Activated naive CD8-positive, alpha-beta T cell treated with anti-CD3 and anti-CD28 coated beads, Interleukin-2, amount 10 ng/mL, durations not matched to agents 7 days and 5 days (primary cell): ENCODE measurements at regions not wholly inside any gene's neighbourhood (a gene's known extent, or its start where the extent isn't known, plus 50 kb on each side); places are given as distances from the start of the nearest gene placed in this dataset.
"Not testable (repeated sequence)": the region's sequence is repeated elsewhere in the genome, so short reads cannot be mapped to it uniquely, and the experiment has no call there.

Experiments used
- ATAC-seq: fragments of 150-1000 bp; cut with Tn5 transposase; one replicate; pipeline ENCODE4 v1.10.0; 2021; ENCODE audit warnings: low read depth, moderate library complexity
- POLR2A ChIA-PET: fragments of 350-600 bp; sonication (Branson Sonifier 250); formaldehyde crosslinking; loops from one replicate; lab custom pipeline; 2021; ENCODE audit warnings: antibody characterized with exemption; lab: Charles Lee
- DNase-seq: peaks from one replicate; pipeline ENCODE4 v3.0.0; 2021
- H3K27ac Mint-ChIP-seq: one replicate; pipeline ENCODE4 v1.8.0; 2022; ENCODE audit warnings: mild to moderate bottlenecking, mixed read lengths
- H3K27me3 Mint-ChIP-seq: one replicate; pipeline ENCODE4 v1.8.0; 2022; ENCODE audit warnings: mild to moderate bottlenecking, moderate library complexity, mixed read lengths
- H3K36me3 Mint-ChIP-seq: one replicate; pipeline ENCODE4 v1.8.0; 2021; ENCODE audit warnings: mild to moderate bottlenecking, mixed read lengths
- H3K4me1 Mint-ChIP-seq: one replicate; pipeline ENCODE4 v1.8.0; 2021; ENCODE audit warnings: mixed read lengths
- H3K4me3 Mint-ChIP-seq: one replicate; pipeline ENCODE4 v1.8.0; 2022; ENCODE audit warnings: mild to moderate bottlenecking, moderate library complexity, mixed read lengths
- H3K9me3 Mint-ChIP-seq: one replicate; pipeline ENCODE4 v1.8.0; 2021; ENCODE audit warnings: mixed read lengths

DNA sequence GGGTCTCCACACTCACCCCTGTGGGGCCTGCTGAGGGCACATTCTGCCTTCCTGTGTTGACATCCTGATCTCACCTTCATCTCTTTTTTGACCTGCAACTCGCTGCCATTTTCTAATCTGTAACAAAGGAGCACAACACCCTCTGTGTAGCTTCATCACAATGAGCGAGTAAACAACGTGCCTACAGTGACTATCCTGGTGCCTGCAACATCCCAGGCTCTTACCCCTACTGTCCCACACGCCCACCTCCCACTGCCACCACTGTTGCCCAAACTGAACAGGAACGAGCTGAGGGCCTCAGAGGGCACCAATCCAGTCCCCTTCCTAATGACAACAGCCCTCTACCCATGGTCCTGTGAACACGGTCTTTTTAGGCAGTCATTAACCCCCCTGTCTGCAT lies 102.2 kb upstream of the GJB6 start:
- ATAC-seq (no peak), DNase-seq (no peak)
- no peaks in the 10 kb centered on the region for H3K36me3 Mint-ChIP-seq
- H3K27ac Mint-ChIP-seq: no peak overlapping the region
- H3K4me3 Mint-ChIP-seq: no peak overlapping the region
- peaks cover 11% of the 10 kb centered on the region for H3K27me3 Mint-ChIP-seq
- H3K9me3 Mint-ChIP-seq: no peaks in the 10 kb centered on the region
- POLR2A ChIA-PET: no interaction called here
- H3K4me1 Mint-ChIP-seq: peaks cover 6% of the 10 kb centered on the region

DNA sequence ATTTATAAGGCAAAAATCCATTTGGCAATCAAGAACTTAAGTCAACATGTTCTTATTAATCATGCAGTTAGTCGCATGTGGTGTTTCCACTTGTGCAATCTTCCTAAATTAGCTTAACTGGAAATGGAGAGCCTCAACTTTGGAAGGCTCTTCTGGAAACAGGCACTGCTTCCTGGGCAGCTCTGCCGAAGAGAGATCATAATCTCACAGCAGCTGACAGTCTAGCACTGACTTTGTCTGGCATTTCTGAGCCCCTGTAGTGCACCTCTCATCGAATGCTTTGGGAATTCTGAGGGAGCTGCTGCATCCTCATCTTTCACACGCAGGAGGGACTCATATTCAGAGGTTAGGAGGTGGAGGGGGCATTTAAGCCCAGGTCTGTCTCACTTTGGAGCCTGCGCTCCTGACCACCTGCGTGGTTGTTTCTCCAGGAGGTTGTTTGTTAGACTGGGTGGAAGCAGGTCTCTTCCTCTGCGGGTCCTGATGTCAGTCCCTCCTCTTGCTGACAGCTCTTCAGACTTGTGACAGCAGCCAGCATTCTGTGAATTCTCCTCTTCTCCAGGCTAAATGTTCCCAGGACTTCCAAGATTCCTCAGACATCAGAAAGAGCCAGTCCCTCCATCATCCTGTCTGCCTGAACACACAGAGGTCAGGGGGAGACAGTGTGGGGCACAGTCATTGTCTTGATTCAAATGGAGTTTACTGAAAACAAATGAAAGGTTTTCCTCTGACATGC lies 100.4 kb upstream of the GJB6 start:
- POLR2A ChIA-PET: no interaction called here
- no peak for ATAC-seq
- no peak overlapping the region for H3K4me3 Mint-ChIP-seq

DNA sequence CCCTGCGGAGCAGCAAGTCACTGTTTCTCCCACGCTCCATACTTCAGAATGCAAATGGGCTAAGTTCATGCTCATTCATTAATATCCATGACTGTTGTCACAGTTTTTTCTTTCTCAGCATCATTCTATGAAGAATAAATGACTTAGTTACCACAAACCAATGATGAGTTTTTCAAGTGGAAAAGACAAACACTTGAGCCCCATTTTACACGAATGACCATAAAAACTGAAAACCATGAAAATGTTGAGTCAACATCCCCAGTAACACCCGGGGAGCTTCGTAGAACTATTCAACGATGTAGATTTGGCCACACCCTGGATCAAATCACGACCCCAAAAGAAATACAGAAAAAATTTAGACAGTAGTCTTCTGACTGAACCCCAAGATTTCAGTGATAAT lies 99.8 kb upstream of the GJB6 start:
- POLR2A ChIA-PET: no interaction called here
- H3K27ac Mint-ChIP-seq: no peak overlapping the region
- no peak overlapping the region for H3K4me3 Mint-ChIP-seq
- H3K36me3 Mint-ChIP-seq: peaks cover 5% of the 10 kb centered on the region
- no peaks in the 10 kb centered on the region for H3K4me1 Mint-ChIP-seq
- peaks cover 10% of the 10 kb centered on the region for H3K27me3 Mint-ChIP-seq
- ATAC-seq (no peak), DNase-seq (no peak)
- H3K9me3 Mint-ChIP-seq: peaks cover 8% of the 10 kb centered on the region

More for the DNA sequence above, 100.4 kb upstream of the GJB6 start:
- H3K36me3 Mint-ChIP-seq: peaks cover 5% of the 10 kb centered on the region
- peaks cover 13% of the 10 kb centered on the region for H3K27me3 Mint-ChIP-seq
- DNase-seq: no peak
- H3K27ac Mint-ChIP-seq: no peak overlapping the region
- peaks cover 6% of the 10 kb centered on the region for H3K9me3 Mint-ChIP-seq
- peaks cover 4% of the 10 kb centered on the region for H3K4me1 Mint-ChIP-seq

DNA sequence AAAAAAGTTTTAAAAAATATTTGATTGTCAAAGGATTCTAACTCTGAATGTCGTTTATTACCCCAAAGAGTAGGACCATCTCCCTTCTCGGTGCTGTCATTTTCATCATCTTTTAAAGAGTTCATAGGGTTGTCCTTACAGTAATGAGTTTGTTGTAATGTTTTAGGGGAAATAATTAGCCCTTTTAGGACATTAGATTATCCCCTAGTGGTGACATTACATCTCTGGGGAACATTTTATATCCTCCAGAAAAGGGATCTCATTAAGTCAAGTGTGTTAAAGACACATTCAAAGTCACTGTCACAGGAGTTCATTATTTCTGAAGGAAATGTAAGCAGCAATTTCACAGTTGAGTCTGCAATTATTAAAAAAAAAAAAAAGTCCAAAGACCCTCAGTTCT lies 99.3 kb upstream of the GJB6 start:
- Mint-ChIP-seq H3K4me3 (no peak overlapping the region), H3K36me3 (peaks cover 5% of the 10 kb centered on the region), H3K27me3 (peaks cover 10% of the 10 kb centered on the region), H3K4me1 (no peaks in the 10 kb centered on the region), H3K27ac (no peak overlapping the region), H3K9me3 (peaks cover 8% of the 10 kb centered on the region)
- ATAC-seq: no peak
- DNase-seq: no peak
- POLR2A ChIA-PET: no interaction called here

DNA sequence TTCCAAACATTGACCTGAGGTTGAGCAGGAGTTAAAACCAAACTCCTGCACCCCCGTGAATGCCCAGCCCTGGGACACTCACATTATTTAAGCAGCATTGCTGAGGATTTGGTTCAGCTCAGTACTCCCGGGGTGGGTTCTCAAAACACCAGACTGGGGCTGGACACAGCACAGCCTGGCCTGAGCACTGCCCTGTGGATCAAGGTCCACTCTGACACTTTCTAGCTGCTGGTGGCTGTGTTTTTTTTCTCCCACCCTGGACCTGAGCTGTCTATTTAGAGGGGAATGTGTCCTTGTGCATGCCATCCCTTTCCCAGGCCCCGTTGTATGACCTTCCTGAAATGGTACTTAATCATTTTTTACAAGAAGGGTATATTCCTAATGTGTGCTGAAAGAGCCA lies 94.7 kb upstream of the GJB6 start:
- POLR2A ChIA-PET: no interaction called here
- no peak for DNase-seq

DNA sequence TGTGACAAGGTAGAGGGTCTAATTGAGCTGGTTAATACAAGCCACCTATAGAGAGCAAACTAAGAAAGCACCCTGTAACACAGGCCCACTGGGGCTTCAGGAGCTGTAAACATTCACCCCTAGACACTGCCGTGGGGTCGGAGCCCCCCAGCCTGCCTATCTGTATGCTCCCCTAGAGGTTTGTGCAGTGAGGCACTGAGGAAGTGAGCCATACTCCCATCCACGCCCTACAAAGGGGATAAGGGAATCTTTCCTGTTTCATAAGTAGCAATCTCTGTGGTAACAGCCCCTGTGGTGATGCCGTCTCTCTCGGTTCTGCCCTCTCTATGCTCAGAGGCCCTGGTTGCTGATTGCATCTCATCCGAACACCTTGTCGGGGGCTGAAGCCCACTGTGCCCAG lies 94.2 kb upstream of the GJB6 start:
- Mint-ChIP-seq H3K27me3 (peaks cover 11% of the 10 kb centered on the region), H3K4me3 (no peak overlapping the region), H3K9me3 (peaks cover 19% of the 10 kb centered on the region), H3K4me1 (no peaks in the 10 kb centered on the region), H3K27ac (no peak overlapping the region), H3K36me3 (peaks cover 7% of the 10 kb centered on the region)
- POLR2A ChIA-PET: no interaction called here
- ATAC-seq (no peak), DNase-seq (no peak)

More for the DNA sequence above, 94.7 kb upstream of the GJB6 start:
- Mint-ChIP-seq H3K27ac (no peak overlapping the region), H3K4me1 (no peaks in the 10 kb centered on the region), H3K36me3 (peaks cover 7% of the 10 kb centered on the region), H3K27me3 (peaks cover 8% of the 10 kb centered on the region), H3K4me3 (no peak overlapping the region), H3K9me3 (peaks cover 19% of the 10 kb centered on the region)
- no peak for ATAC-seq

DNA sequence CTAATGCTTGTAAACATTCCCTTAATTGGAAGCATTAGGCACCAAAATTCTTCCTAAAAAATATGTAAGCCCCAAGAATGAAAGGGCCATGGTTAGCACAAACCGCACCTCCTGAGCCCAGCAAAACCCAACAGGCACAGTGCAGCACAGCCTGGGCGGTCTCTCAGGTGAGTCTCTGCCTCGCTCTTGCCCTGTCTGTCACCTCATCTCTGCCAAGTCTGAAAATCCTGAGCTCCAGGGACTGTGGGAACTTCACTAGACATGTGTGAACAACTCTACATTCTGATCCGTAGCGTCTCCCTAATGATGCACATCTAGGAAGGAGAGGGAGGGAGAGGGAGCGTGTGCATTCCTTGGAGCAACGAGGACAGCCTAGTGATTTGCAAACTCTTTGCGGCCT lies 88.8 kb upstream of the GJB6 start:
- H3K36me3 Mint-ChIP-seq: peaks cover 2% of the 10 kb centered on the region
- DNase-seq: no peak
- peaks cover 11% of the 10 kb centered on the region for H3K9me3 Mint-ChIP-seq

DNA sequence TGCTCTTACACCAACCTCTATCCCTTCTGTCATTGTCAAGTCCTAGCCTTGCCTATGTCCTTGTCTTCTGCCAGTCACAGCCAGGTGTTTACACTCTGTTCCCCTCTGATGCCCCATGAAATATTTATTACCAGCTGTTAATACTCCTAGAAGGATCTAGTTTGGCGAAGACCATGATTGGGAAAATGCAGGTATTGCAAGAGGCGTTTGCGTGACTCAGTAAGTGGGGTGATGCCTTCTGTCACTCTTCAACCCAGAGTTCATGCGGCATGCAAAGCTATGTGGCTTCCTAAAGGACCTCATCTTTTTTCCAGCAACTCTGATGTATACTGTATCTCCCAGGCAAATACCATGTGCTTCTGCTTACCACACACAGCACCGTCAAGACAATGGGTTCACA lies 81.8 kb upstream of the GJB6 start:
- Mint-ChIP-seq H3K27ac (no peak overlapping the region), H3K4me3 (no peak overlapping the region), H3K9me3 (peaks cover 4% of the 10 kb centered on the region), H3K4me1 (no peaks in the 10 kb centered on the region), H3K36me3 (no peaks in the 10 kb centered on the region), H3K27me3 (peaks cover 8% of the 10 kb centered on the region)
- POLR2A ChIA-PET: no interaction called here
- no peak for DNase-seq
- no peak for ATAC-seq

More for the DNA sequence above, 88.8 kb upstream of the GJB6 start:
- Mint-ChIP-seq H3K4me3 (no peak overlapping the region), H3K27me3 (peaks cover 5% of the 10 kb centered on the region), H3K27ac (no peak overlapping the region), H3K4me1 (no peaks in the 10 kb centered on the region)
- ATAC-seq: no peak
- POLR2A ChIA-PET: no interaction called here

DNA sequence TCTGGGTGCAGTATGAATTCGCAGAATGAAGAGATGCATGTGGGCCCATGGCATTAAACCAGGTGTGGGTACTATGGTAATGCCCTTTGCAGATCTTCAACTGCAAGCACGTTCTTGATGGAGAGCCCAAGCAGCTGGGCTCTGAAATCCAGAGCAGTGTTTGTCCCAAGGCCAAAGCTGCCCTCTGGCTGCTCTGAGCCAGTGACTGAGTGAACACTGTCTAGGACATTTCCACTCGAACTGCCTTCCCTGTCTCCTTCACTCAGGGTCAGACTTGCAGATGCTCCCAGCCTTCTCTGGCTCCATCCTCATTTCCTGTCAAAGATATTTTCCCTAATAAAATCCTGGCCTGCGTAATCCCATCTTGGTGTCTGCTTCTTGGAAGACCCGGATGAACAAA lies 80.2 kb upstream of the GJB6 start:
- Mint-ChIP-seq H3K9me3 (peaks cover 6% of the 10 kb centered on the region), H3K4me1 (no peaks in the 10 kb centered on the region), H3K27ac (no peak overlapping the region), H3K4me3 (no peak overlapping the region), H3K27me3 (peaks cover 13% of the 10 kb centered on the region), H3K36me3 (peaks cover 2% of the 10 kb centered on the region)
- ATAC-seq (no peak), DNase-seq (no peak)
- POLR2A ChIA-PET: no interaction called here

DNA sequence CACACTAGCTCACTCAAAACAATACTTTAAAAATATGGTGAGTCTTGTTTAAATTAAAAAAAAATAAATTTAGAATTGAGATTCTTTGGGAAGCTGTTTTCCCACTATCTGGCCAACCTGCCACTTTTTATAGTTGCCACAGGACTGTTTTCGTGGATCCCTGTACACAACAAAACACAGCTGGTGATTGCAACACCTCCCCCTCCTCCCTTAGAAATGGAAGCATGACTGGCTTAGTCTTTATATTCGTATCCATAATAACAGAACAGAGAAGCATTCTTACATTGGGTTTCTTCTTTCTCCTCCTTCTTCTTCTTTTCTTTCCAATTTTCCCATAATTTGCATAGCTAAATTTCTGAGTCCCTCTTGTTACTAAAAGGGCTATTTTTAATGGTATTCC lies 79.5 kb upstream of the GJB6 start:
- no peak overlapping the region for H3K27ac Mint-ChIP-seq
- ATAC-seq (no peak), DNase-seq (no peak)
- peaks cover 7% of the 10 kb centered on the region for H3K9me3 Mint-ChIP-seq
- H3K36me3 Mint-ChIP-seq: peaks cover 2% of the 10 kb centered on the region
- POLR2A ChIA-PET: no interaction called here
- H3K27me3 Mint-ChIP-seq: peaks cover 13% of the 10 kb centered on the region
- no peak overlapping the region for H3K4me3 Mint-ChIP-seq
- no peaks in the 10 kb centered on the region for H3K4me1 Mint-ChIP-seq

DNA sequence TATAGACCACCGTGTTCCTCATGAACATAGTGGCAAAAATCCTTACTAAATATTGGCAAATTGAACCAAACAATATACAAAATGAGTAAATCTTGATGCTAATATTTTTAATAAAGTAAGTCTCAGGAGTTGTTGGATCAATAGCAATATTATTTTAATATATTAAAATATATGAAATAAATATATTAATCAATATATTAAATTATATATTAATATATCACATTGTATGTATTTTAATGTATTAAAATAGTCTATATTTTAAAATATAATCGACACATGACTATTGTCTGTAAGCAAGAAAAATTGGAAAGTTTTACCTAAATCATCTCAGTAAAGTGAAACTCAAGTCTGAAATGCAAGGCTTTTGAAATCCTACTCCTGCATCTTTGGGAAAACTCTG lies 78.9 kb upstream of the GJB6 start:
- ATAC-seq (no peak), DNase-seq (no peak)
- Mint-ChIP-seq H3K27ac (no peak overlapping the region), H3K36me3 (peaks cover 2% of the 10 kb centered on the region), H3K9me3 (peaks cover 7% of the 10 kb centered on the region), H3K4me1 (no peaks in the 10 kb centered on the region), H3K27me3 (peaks cover 13% of the 10 kb centered on the region), H3K4me3 (no peak overlapping the region)
- POLR2A ChIA-PET: no interaction called here

DNA sequence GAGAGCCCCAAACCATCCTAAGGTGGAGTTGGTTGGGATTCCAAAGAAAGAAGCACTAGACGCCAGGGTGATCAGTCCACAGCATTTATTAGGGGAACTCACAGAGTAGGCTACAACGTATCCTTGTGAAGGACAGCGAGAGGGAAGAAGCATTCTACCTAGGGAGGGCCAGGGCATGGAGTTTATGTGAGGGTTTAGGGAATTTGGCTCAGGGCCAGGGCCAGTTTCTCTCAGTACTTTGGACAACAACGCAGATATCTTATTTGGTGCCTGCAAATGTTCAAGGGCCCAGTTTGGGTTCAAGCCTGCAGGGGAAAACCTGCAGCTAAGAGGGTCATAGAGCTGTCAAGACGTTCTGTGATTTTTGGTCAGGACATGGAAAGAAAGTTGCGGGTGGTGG lies 73.9 kb upstream of the GJB6 start:
- H3K27ac Mint-ChIP-seq: no peak overlapping the region
- no peaks in the 10 kb centered on the region for H3K4me1 Mint-ChIP-seq
- DNase-seq: no peak
- POLR2A ChIA-PET: no interaction called here
- no peak for ATAC-seq
- peaks cover 5% of the 10 kb centered on the region for H3K9me3 Mint-ChIP-seq
- H3K36me3 Mint-ChIP-seq: peaks cover 3% of the 10 kb centered on the region
- H3K27me3 Mint-ChIP-seq: peaks cover 20% of the 10 kb centered on the region
- no peak overlapping the region for H3K4me3 Mint-ChIP-seq

DNA sequence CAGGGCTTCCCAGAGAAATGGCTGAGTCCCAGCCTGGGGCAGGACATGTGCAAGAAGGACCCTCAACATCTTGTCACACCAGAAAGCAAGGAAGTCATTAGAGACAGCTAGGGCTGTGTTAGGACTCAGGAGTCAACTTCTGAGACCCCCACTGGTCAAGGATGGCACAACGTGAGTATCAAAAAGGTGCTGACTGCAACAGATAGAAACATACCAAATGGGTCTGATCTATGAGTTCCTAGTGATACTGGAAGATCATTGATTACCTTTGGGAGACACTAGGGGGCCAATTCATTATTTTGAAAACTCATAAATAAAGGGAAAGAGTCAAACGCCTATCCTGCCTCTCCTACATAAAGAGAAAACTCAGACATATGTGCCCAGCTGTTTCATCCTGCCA lies 73.5 kb upstream of the GJB6 start:
- DNase-seq (no peak), ATAC-seq (no peak)
- Mint-ChIP-seq H3K4me1 (no peaks in the 10 kb centered on the region), H3K36me3 (peaks cover 3% of the 10 kb centered on the region), H3K4me3 (no peak overlapping the region), H3K9me3 (peaks cover 5% of the 10 kb centered on the region), H3K27me3 (peaks cover 24% of the 10 kb centered on the region), H3K27ac (no peak overlapping the region)
- POLR2A ChIA-PET: no interaction called here

DNA sequence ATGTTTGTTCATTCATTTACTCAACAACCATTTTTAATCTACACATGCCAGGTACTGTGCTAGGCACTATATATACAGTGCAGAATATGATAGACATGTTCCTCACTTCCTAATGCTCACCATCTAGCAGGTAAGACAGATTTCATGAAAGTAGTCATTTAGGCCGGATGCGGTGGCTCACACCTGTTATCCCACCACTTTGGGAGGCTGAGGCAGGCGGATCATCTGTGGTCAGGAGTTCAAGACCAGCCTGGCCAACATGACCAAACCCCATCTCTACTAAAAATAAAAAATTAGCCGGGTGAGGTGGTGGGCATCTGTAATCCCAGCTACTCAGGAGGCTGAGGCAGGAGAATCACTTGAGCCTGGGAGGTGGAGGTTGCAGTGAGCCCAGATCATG lies 71.9 kb upstream of the GJB6 start:
- H3K27me3 Mint-ChIP-seq: peaks cover 31% of the 10 kb centered on the region
- H3K36me3 Mint-ChIP-seq, ATAC-seq, H3K4me3 Mint-ChIP-seq, H3K27ac Mint-ChIP-seq, H3K9me3 Mint-ChIP-seq, DNase-seq, H3K4me1 Mint-ChIP-seq, POLR2A ChIA-PET: not testable (repeated sequence)
